Activated CD4-positive, CD25-positive, alpha-beta regulatory T cell treated with anti-CD3 and anti-CD28 coated beads, Interleukin-2, amount 50 U/mL, for 24 hours (primary cell): ENCODE measurements at regions not wholly inside any gene's neighbourhood (a gene's known extent, or its start where the extent isn't known, plus 50 kb on each side); places are given as distances from the start of the nearest gene placed in this dataset.
"Not testable (repeated sequence)": the region's sequence is repeated elsewhere in the genome, so short reads cannot be mapped to it uniquely, and the experiment has no call there.

Experiments used
- ATAC-seq, 2 donors: fragments of 150-1000 bp; cut with Tn5 transposase; one replicate each; pipeline ENCODE4 v1.10.0; 2021; ENCODE audit warnings: mild to moderate bottlenecking in 1 of 2, moderate library complexity in 1 of 2

- ATAC-seq, result no peak
Observed at GRCh38 chr2:34147780-34148179, 548.7 kb upstream of the FAM98A start.

- no peak for ATAC-seq
Observed at GRCh38 chr2:34143149-34143548, 544.0 kb upstream of the FAM98A start.

GRCh38 chr2:34142531-34143008, 543.5 kb upstream of the FAM98A start:
- not testable (repeated sequence) for ATAC-seq

- ATAC-seq, result not testable (repeated sequence)
Observed at GRCh38 chr2:34133065-34133464, 534.0 kb upstream of the FAM98A start.

GRCh38 chr2:34126279-34126678, 527.2 kb upstream of the FAM98A start:
- no peak for ATAC-seq

GRCh38 chr2:34123996-34124785, 525.1 kb upstream of the FAM98A start:
- no peak for ATAC-seq

- no peak for ATAC-seq
Observed at GRCh38 chr2:34121076-34121475, 522.0 kb upstream of the FAM98A start.

- ATAC-seq, result no peak
Observed at GRCh38 chr2:34115076-34115475, 516.0 kb upstream of the FAM98A start.

GRCh38 chr2:34112161-34112560, 513.1 kb upstream of the FAM98A start:
- ATAC-seq, result no peak

GRCh38 chr2:34110392-34110791, 511.3 kb upstream of the FAM98A start:
- ATAC-seq, result no peak

- ATAC-seq, result no peak
Observed at GRCh38 chr2:34107811-34108210, 508.7 kb upstream of the FAM98A start.

GRCh38 chr2:34105006-34105767, 506.1 kb upstream of the FAM98A start:
- no peak for ATAC-seq

GRCh38 chr2:34104601-34105000, 505.5 kb upstream of the FAM98A start:
- no peak for ATAC-seq

GRCh38 chr2:34103437-34103836, 504.3 kb upstream of the FAM98A start:
- no peak for ATAC-seq

- ATAC-seq, result no peak
Observed at GRCh38 chr2:34102339-34102738, 503.2 kb upstream of the FAM98A start.

- no peak for ATAC-seq
Observed at GRCh38 chr2:34099377-34099776, 500.3 kb upstream of the FAM98A start.

- no peak for ATAC-seq
Observed at GRCh38 chr2:34098256-34098655, 499.2 kb upstream of the FAM98A start.

GRCh38 chr2:34096562-34097171, 497.6 kb upstream of the FAM98A start:
- no peak for ATAC-seq

- ATAC-seq, result no peak
Observed at GRCh38 chr2:34093790-34094189, 494.7 kb upstream of the FAM98A start.

GRCh38 chr2:34070196-34070595, 471.1 kb upstream of the FAM98A start:
- ATAC-seq, result no peak

- no peak for ATAC-seq
Observed at GRCh38 chr2:34069604-34070003, 470.5 kb upstream of the FAM98A start.

- no peak for ATAC-seq
Observed at GRCh38 chr2:34050413-34050812, 451.3 kb upstream of the FAM98A start.

GRCh38 chr2:34045101-34045655, 446.1 kb upstream of the FAM98A start:
- ATAC-seq, result no peak
